H1 (cell line): ENCODE measurements at regions not wholly inside any gene's neighbourhood (a gene's known extent, or its start where the extent isn't known, plus 50 kb on each side); places are given as distances from the start of the nearest gene placed in this dataset.

Source experiments
- CTCF ChIA-PET: fragments of 300-600 bp; sonication (Branson Sonifier 250); formaldehyde crosslinking; loops from one replicate; lab custom pipeline; 2021; ENCODE audit not compliant: partially characterized antibody; lab: Charles Lee
- POLR2A ChIA-PET: fragments of 300-600 bp; sonication (Branson Sonifier 250); formaldehyde crosslinking; loops from one replicate; lab custom pipeline; 2021; ENCODE audit warnings: inconsistent platforms; ENCODE audit not compliant: partially characterized antibody; lab: Charles Lee
- DNase-seq, 2 experiments: peaks; one replicate each; pipeline versions ENCODE4 v3.0.0 to v3.0.0-alpha.2; 2010 to 2022; ENCODE audit warnings: low spot score in 2 of 2, low read depth in 1 of 2, mixed read lengths in 1 of 2
- FAIRE-seq: peaks from 2 replicates; lab custom pipeline; 2011; peaks lifted over from hg19 to GRCh38; lab: Jason Lieb, UNC
- H2AFZ ChIP-seq: 2 replicates; pipeline ENCODE4 v1.8.1; 2012; ENCODE audit warnings: low read length, inconsistent platforms
- H2AK5ac ChIP-seq: 2 replicates; pipeline ENCODE4 v1.6.1; 2013; ENCODE audit warnings: low read depth, low read length
- H2BK120ac ChIP-seq: replicated peaks from 2 replicates; pipeline ENCODE3; 2013; ENCODE audit warnings: low read depth, low read length, inconsistent platforms
- H2BK12ac ChIP-seq: 2 replicates; pipeline ENCODE4 v1.6.1; 2013; ENCODE audit warnings: low read depth, low read length
- H2BK15ac ChIP-seq: 2 replicates; pipeline ENCODE4 v1.6.1; 2013; ENCODE audit warnings: low read length
- H2BK20ac ChIP-seq: 2 replicates; pipeline ENCODE4 v1.6.1; 2013; ENCODE audit warnings: low read length
- H2BK5ac ChIP-seq: 2 replicates; pipeline ENCODE4 v1.6.1; 2013; ENCODE audit warnings: low read depth, low read length
- H3K14ac ChIP-seq: 2 replicates; pipeline ENCODE4 v1.6.1; 2013; ENCODE audit warnings: inconsistent platforms; ENCODE audit not compliant: insufficient read length
- H3K18ac ChIP-seq: 2 replicates; pipeline ENCODE4 v1.6.1; 2013; ENCODE audit warnings: low read length; ENCODE audit errors: extremely low read depth
- H3K23ac ChIP-seq: 2 replicates; pipeline ENCODE4 v1.6.1; 2013; ENCODE audit warnings: inconsistent platforms; ENCODE audit not compliant: insufficient read length
- H3K23me2 ChIP-seq: 2 replicates; pipeline ENCODE4 v1.6.1; 2013; ENCODE audit warnings: low read depth, low read length
- H3K27ac ChIP-seq: 2 replicates; pipeline ENCODE4 v1.6.1; 2011; ENCODE audit warnings: low read depth, low read length, inconsistent platforms
- H3K27me3 ChIP-seq, 4 experiments: replicated peaks in 1 of 4; 1 replicate in 1 of 4; 2 replicates in 3 of 4; pipeline versions ENCODE4 v1.6.1 to v1.8.1; 2011 to 2013; ENCODE audit warnings: low read length in 3 of 4, mild to moderate bottlenecking in 3 of 4, inconsistent platforms in 2 of 4, mixed read lengths in 2 of 4, moderate library complexity in 1 of 4; ENCODE audit not compliant: control insufficient read depth in 3 of 4, insufficient read depth in 3 of 4; ENCODE audit errors: extremely low read depth in 1 of 4
- H3K36me3 ChIP-seq, 4 experiments: 2 replicates each; pipeline versions ENCODE4 v1.6.1 to v1.8.1; 2011 to 2013; ENCODE audit warnings: mild to moderate bottlenecking in 4 of 4, low read length in 3 of 4, moderate library complexity in 2 of 4, control low read depth in 1 of 4, inconsistent platforms in 1 of 4; ENCODE audit not compliant: insufficient read depth in 4 of 4, control insufficient read depth in 2 of 4
- H3K4ac ChIP-seq: replicated peaks from 2 replicates; pipeline ENCODE3; 2013; ENCODE audit warnings: low read length, low read depth, mixed read lengths, inconsistent platforms; ENCODE audit not compliant: insufficient read length
- H3K4me1 ChIP-seq, 4 experiments: replicated peaks in 1 of 4; 1 replicate in 1 of 4; 2 replicates in 3 of 4; pipeline versions ENCODE4 v1.6.1 to v1.8.1; 2011 to 2013; ENCODE audit warnings: low read length in 3 of 4, inconsistent platforms in 2 of 4, mixed read lengths in 1 of 4; ENCODE audit not compliant: insufficient read depth in 4 of 4, control insufficient read depth in 3 of 4
- H3K4me2 ChIP-seq, 2 experiments: 2 replicates each; pipeline versions ENCODE4 v1.6.1 to v1.8.1; 2011 to 2013; ENCODE audit warnings: low read depth in 2 of 2, low read length in 2 of 2, control low read depth in 1 of 2, inconsistent platforms in 1 of 2, mild to moderate bottlenecking in 1 of 2; ENCODE audit not compliant: insufficient read depth in 1 of 2
- H3K4me3 ChIP-seq, 4 experiments: fragments of 200-600, 300-600 bp in 1 of 4; sonication (generic), shearing (Covaris generic), sonication (Bioruptor Twin) in 1 of 4; 2 replicates each; pipeline versions ENCODE4 v1.5.1 to v1.8.1; 2011 to 2016; ENCODE audit warnings: low read length in 4 of 4, low read depth in 3 of 4, control low read depth in 2 of 4, inconsistent platforms in 2 of 4, mild to moderate bottlenecking in 2 of 4, mixed read lengths in 1 of 4, moderate library complexity in 1 of 4; ENCODE audit not compliant: insufficient read depth in 2 of 4; ENCODE audit errors: extremely low read depth in 1 of 4
- H3K56ac ChIP-seq: replicated peaks from 2 replicates; pipeline ENCODE3; 2013; ENCODE audit warnings: low read depth, mild to moderate bottlenecking, mixed read lengths, low read length, inconsistent platforms; ENCODE audit not compliant: insufficient read length
- H3K79me1 ChIP-seq: 2 replicates; pipeline ENCODE4 v1.6.1; 2013; ENCODE audit warnings: low read depth, low read length, control low read depth
- H3K79me2 ChIP-seq, 2 experiments: 2 replicates each; pipeline versions ENCODE4 v1.6.1 to v1.8.1; 2012 to 2013; ENCODE audit warnings: low read length in 2 of 2, mild to moderate bottlenecking in 2 of 2, inconsistent platforms in 1 of 2; ENCODE audit not compliant: insufficient read depth in 2 of 2, control insufficient read depth in 1 of 2
- H3K9ac ChIP-seq, 4 experiments: replicated peaks in 1 of 4; 1 replicate in 1 of 4; 2 replicates in 3 of 4; pipeline versions ENCODE4 v1.6.1 to v1.8.1; 2011 to 2013; ENCODE audit warnings: low read depth in 3 of 4, low read length in 3 of 4, control low read depth in 2 of 4, mild to moderate bottlenecking in 2 of 4, moderate library complexity in 2 of 4, inconsistent platforms in 1 of 4; ENCODE audit errors: extremely low read depth in 1 of 4
- H3K9me3 ChIP-seq, 2 experiments: 2 replicates each; pipeline versions ENCODE4 v1.6.1 to v1.8.1; 2012 to 2013; ENCODE audit warnings: mild to moderate bottlenecking in 2 of 2, moderate library complexity in 2 of 2, control low read depth in 1 of 2, inconsistent platforms in 1 of 2, low read depth in 1 of 2, low read length in 1 of 2, mixed read lengths in 1 of 2; ENCODE audit not compliant: insufficient read depth in 2 of 2
- H4K20me1 ChIP-seq, 2 experiments: replicated peaks in 1 of 2; 2 replicates each; pipeline versions ENCODE3 to v1.8.1; 2011 to 2013; ENCODE audit warnings: inconsistent platforms in 2 of 2, low read length in 2 of 2, mild to moderate bottlenecking in 1 of 2; ENCODE audit not compliant: insufficient read depth in 2 of 2, control insufficient read depth in 1 of 2
- H4K5ac ChIP-seq: 2 replicates; pipeline ENCODE4 v1.6.1; 2013; ENCODE audit warnings: low read length, low read depth, mixed read lengths, inconsistent platforms; ENCODE audit not compliant: insufficient read length
- H4K8ac ChIP-seq: 2 replicates; pipeline ENCODE4 v1.8.0; 2013; ENCODE audit warnings: mild to moderate bottlenecking, moderate library complexity, low read length, inconsistent platforms; ENCODE audit not compliant: insufficient read depth; ENCODE audit errors: extremely low read depth
- H4K91ac ChIP-seq: replicated peaks from 2 replicates; pipeline ENCODE3; 2013; ENCODE audit warnings: low read length, mixed read lengths, inconsistent platforms; ENCODE audit not compliant: insufficient read length
- ATF2 ChIP-seq: IDR thresholded peaks from 2 replicates; pipeline ENCODE4 v1.6.1; 2012; ENCODE audit warnings: low read length, inconsistent platforms
- BACH1 ChIP-seq: IDR thresholded peaks from 2 replicates; pipeline ENCODE4 v1.6.1; 2012; ENCODE audit warnings: low read length, improper control_type of control experiment
- TBP ChIP-seq: IDR thresholded peaks from 2 replicates; pipeline ENCODE4 v1.6.1; 2011; ENCODE audit warnings: low read depth, low read length, improper control_type of control experiment

GRCh38 chr12:42857106-42857505, 267.6 kb upstream of the PRICKLE1 start:
- Histone ChIP-seq H3K4me3 (no peak overlapping the region), H3K36me3 (no peaks in the 10 kb centered on the region), H4K91ac (no peak overlapping the region), H2AK5ac (no peak overlapping the region), H4K8ac (no peak overlapping the region), H4K5ac (no peak overlapping the region), H3K4ac (no peak overlapping the region), H3K79me2 (no peaks in the 10 kb centered on the region), H3K4me2 (no peak overlapping the region), H2BK15ac (no peak overlapping the region), H3K9ac (no peak overlapping the region), H2BK120ac (no peak overlapping the region), H2AFZ (no peak overlapping the region), H3K23me2 (no peaks in the 10 kb centered on the region), H3K56ac (no peak overlapping the region), H2BK20ac (no peak overlapping the region)
- no peak for FAIRE-seq
- DNase-seq: no peak
- POLR2A ChIA-PET: no interaction called here
- TF ChIP-seq BACH1: no peak
- TF ChIP-seq TBP: no peak
- no peak for TF ChIP-seq ATF2
- TF ChIP-seq, all 59 proteins: peak for 0
- H3K9me3 ChIP-seq: no peaks in the 10 kb centered on the region
- H3K27me3 ChIP-seq: no peaks in the 10 kb centered on the region
- CTCF ChIA-PET: no interaction called here
- no peak overlapping the region for H2BK5ac ChIP-seq
- no peaks in the 10 kb centered on the region for H4K20me1 ChIP-seq
- no peak overlapping the region for H3K14ac ChIP-seq
- no peak overlapping the region for H3K23ac ChIP-seq
- H3K79me1 ChIP-seq: no peaks in the 10 kb centered on the region
- H3K18ac ChIP-seq: no peak overlapping the region
- no peak overlapping the region for H2BK12ac ChIP-seq
- H3K4me1 ChIP-seq: no peaks in the 10 kb centered on the region
- no peak overlapping the region for H3K27ac ChIP-seq
